BLaER1 treated with 17β-estradiol and CSF1 and Interleukin-3, amounts not matched to agents 10 nM and 100 nM (cell line): ENCODE measurements at regions not wholly inside any gene's neighbourhood (a gene's known extent, or its start where the extent isn't known, plus 50 kb on each side); places are given as distances from the start of the nearest gene placed in this dataset.

Experiments
- H3K27ac ChIP-seq, 11 experiments: shearing (Covaris generic); formaldehyde crosslinking; 2 replicates each; pipeline ENCODE4 v1.8.1; 2022
- H3K27me3 ChIP-seq, 11 experiments: shearing (Covaris generic); formaldehyde crosslinking; 2 replicates each; pipeline ENCODE4 v1.8.1; 2022
- H3K36me3 ChIP-seq, 11 experiments: shearing (Covaris generic); formaldehyde crosslinking; 2 replicates each; pipeline ENCODE4 v1.8.1; 2022
- H3K4me1 ChIP-seq, 10 experiments: shearing (Covaris generic); formaldehyde crosslinking; 2 replicates each; pipeline ENCODE4 v1.8.1; 2022
- H3K4me2 ChIP-seq, 11 experiments: shearing (Covaris generic); formaldehyde crosslinking; 2 replicates each; pipeline ENCODE4 v1.8.1; 2022
- H3K4me3 ChIP-seq, 10 experiments: shearing (Covaris generic); formaldehyde crosslinking; 2 replicates each; pipeline ENCODE4 v1.8.1; 2022
- H3K9ac ChIP-seq, 11 experiments: shearing (Covaris generic); formaldehyde crosslinking; 2 replicates each; pipeline ENCODE4 v1.8.1; 2022
- H3K9me3 ChIP-seq, 11 experiments: shearing (Covaris generic); formaldehyde crosslinking; replicated peaks in 1 of 11; 2 replicates each; pipeline ENCODE4 v1.8.1; 2022
- H4K20me1 ChIP-seq, 11 experiments: shearing (Covaris generic); formaldehyde crosslinking; 2 replicates each; pipeline ENCODE4 v1.8.1; 2022
- Cebpa-rat ChIP-seq, 11 experiments: shearing (Covaris generic); IDR thresholded peaks; 2 replicates each; pipeline ENCODE4 v1.8.1; 2022

DNA sequence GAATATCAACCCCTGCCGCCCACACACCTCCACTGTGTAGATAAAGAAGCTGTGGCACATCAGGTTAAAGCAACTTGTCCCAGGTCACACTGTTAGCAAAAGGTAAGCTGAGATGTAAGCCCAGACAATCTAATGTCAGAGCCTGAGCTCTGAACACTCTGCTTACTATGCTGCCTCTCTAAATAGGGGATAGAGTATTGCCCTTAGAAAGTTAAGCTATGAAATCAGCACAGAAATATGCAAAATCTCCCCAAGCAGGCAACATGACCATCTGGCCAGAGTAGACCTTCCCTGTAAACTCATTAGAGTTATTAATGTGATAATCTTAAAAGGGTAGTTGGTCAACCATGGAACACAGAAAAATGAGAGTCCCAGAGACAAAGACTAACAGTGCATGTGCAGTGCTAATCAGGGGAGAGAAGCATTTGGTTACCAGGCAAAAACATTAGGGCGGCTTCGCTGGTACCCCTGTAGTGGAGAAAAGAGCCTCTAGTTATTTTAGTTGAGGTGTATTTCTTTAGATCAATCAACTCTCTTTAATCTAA, 171.0 kb downstream of the BTG1 start:
- H3K9me3 ChIP-seq = peaks cover 0 to 18% (median 13%) of the 10 kb centered on the region in 11 experiments; a peak in 15 of 22 replicates
- no peak overlapping the region for H3K4me2 ChIP-seq
- peaks cover 0 to 8% (median 0%) of the 10 kb centered on the region in 10 experiments; a peak in 1 of 20 replicates for H3K4me1 ChIP-seq
- no peaks in the 10 kb centered on the region for H3K27me3 ChIP-seq
- H3K9ac ChIP-seq = no peak overlapping the region
- no peak for TF ChIP-seq Cebpa-rat (IDR thresholded peaks at IDR 0.05)
- H4K20me1 ChIP-seq = no peaks in the 10 kb centered on the region
- no peak overlapping the region for H3K4me3 ChIP-seq
- no peaks in the 10 kb centered on the region for H3K36me3 ChIP-seq
- no peak overlapping the region for H3K27ac ChIP-seq

- Histone ChIP-seq H3K9ac (no peak overlapping the region), H3K9me3 (peaks cover 0 to 19% (median 13%) of the 10 kb centered on the region in 11 experiments; a peak in 15 of 22 replicates), H3K27ac (no peak overlapping the region), H3K27me3 (no peaks in the 10 kb centered on the region), H3K4me2 (no peak overlapping the region), H3K4me3 (no peak overlapping the region), H4K20me1 (no peaks in the 10 kb centered on the region), H3K4me1 (peaks cover 0 to 8% (median 0%) of the 10 kb centered on the region in 10 experiments; a peak in 1 of 20 replicates), H3K36me3 (no peaks in the 10 kb centered on the region)
- no peak for TF ChIP-seq Cebpa-rat (IDR thresholded peaks at IDR 0.05)
These were observed 171.8 kb downstream of the BTG1 start for GRCh38 chr12:91973813-91974212.

DNA sequence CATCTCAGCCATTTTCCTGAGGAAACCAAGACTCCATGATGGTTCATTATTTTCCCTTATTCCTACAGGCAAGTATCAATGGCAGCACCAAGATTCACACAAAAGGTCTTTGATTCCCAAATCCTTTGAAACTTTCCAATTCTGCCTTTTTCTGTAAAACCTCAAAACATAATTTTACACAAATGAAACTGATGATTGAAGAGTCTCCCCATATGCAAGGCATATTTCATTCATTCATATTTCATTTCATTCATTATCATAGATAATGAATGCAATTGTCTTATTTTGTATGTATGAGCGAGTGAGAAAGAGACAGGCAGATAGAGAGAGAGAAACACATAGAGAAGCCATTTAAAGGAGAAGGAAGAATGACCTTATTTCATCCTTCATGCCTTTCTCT, 172.8 kb downstream of the BTG1 start:
- Histone ChIP-seq H3K36me3 (no peaks in the 10 kb centered on the region), H3K9ac (no peak overlapping the region), H3K9me3 (peaks cover 0 to 19% (median 13%) of the 10 kb centered on the region in 11 experiments; a peak in 15 of 22 replicates), H3K27me3 (no peaks in the 10 kb centered on the region), H3K4me1 (no peaks in the 10 kb centered on the region), H3K27ac (no peak overlapping the region), H3K4me3 (no peak overlapping the region), H4K20me1 (no peaks in the 10 kb centered on the region), H3K4me2 (no peak overlapping the region)
- TF ChIP-seq Cebpa-rat (IDR thresholded peaks at IDR 0.05) = no peak

GRCh38 chr12:91968777-91969171, 176.9 kb downstream of the BTG1 start:
- no peak overlapping the region for H3K4me2 ChIP-seq
- no peaks in the 10 kb centered on the region for H3K4me1 ChIP-seq
- H3K4me3 ChIP-seq = no peak overlapping the region
- no peaks in the 10 kb centered on the region for H3K27me3 ChIP-seq
- no peak overlapping the region for H3K9ac ChIP-seq
- no peaks in the 10 kb centered on the region for H4K20me1 ChIP-seq
- H3K27ac ChIP-seq = no peak overlapping the region
- TF ChIP-seq Cebpa-rat (IDR thresholded peaks at IDR 0.05) = no peak
- H3K36me3 ChIP-seq = no peaks in the 10 kb centered on the region
- peaks cover 0 to 14% (median 11%) of the 10 kb centered on the region in 11 experiments; a peak in 14 of 22 replicates for H3K9me3 ChIP-seq

DNA sequence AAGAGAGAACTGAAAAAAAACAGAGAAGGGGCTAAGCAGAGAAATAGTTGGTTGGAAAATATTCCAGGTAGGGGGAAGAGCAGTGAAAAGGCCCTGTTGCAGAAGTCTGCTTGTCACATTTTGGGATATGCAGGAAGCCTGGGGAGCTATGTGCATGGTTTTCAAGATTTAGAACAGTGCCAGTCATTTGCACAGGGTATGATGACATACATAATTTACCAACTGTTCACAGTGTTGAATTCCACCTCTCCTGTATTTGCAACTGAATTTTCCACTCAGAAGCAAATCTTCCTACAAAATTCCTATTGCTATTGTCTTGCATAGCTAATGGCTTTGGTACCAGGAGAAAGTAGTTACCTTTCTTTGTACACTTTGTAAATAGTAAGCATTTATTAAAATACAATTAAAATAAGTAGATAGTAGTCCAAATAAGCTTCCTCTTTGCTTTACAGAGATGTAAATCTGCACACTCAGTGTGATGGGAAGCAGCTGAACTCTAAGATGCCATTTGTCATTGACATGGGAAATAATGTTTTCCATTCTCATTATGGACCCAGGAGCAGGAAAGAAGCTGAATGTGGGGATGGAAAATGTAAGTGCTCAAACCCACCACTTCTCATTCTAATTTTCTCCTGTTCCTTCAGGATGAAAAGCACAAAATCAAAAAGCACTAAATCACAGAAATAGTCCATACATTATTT, 177.4 kb downstream of the BTG1 start:
- no peak overlapping the region for H3K9ac ChIP-seq
- no peak overlapping the region for H3K4me2 ChIP-seq

DNA sequence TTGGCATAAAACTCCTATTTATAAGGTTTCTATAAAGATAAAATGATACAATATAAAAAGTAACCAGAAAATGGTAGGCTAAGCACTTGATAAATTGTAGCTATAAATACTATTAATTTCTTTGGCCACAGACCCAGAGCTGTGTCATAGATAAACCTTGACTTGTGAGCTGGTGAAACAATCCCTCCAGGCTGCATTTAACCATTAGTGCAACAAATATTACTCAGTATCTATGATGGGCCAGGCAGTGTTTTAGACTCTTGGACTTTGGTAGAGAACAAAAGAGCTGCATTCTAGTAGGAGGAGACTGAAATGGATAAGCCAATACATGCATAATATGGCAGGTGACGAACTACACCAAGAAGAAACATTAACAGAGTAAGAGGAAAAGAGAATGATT, 178.1 kb downstream of the BTG1 start:
- no peaks in the 10 kb centered on the region for H3K36me3 ChIP-seq
- no peaks in the 10 kb centered on the region for H3K4me1 ChIP-seq
- H3K27me3 ChIP-seq = no peaks in the 10 kb centered on the region
- no peak overlapping the region for H3K9ac ChIP-seq
- no peaks in the 10 kb centered on the region for H4K20me1 ChIP-seq
- H3K27ac ChIP-seq = no peak overlapping the region
- H3K4me3 ChIP-seq = no peak overlapping the region
- H3K4me2 ChIP-seq = no peak overlapping the region
- H3K9me3 ChIP-seq = peaks cover 0 to 14% (median 11%) of the 10 kb centered on the region in 11 experiments; a peak in 14 of 22 replicates
- no peak for TF ChIP-seq Cebpa-rat (IDR thresholded peaks at IDR 0.05)

More for the DNA sequence above, 177.4 kb downstream of the BTG1 start:
- no peak for TF ChIP-seq Cebpa-rat (IDR thresholded peaks at IDR 0.05)
- Histone ChIP-seq H3K36me3 (no peaks in the 10 kb centered on the region), H3K9me3 (peaks cover 0 to 14% (median 11%) of the 10 kb centered on the region in 11 experiments; a peak in 14 of 22 replicates), H3K27me3 (no peaks in the 10 kb centered on the region), H4K20me1 (no peaks in the 10 kb centered on the region), H3K4me3 (no peak overlapping the region), H3K4me1 (no peaks in the 10 kb centered on the region), H3K27ac (no peak overlapping the region)

DNA sequence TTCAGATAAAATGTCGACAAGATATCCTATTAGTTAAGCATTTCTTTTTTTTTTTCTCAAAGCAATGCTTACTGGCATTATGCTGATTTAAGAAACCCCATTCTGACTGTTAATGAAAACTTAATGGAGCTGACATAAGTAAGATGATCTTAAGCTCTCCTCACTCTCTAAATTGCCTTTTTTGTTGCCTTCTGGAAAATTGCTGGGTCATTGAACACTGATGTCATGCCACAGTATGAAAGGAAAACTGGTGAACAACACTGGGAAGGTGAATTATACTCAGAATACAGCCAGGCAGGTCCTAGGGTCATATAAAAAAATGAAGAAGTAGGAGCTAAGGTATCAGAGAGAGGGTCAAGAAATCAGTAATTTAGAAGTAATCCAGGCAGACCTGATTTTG, 179.9 kb downstream of the BTG1 start:
- no peak overlapping the region for H3K9ac ChIP-seq
- no peaks in the 10 kb centered on the region for H3K27me3 ChIP-seq
- TF ChIP-seq Cebpa-rat (IDR thresholded peaks at IDR 0.05) = no peak
- no peak overlapping the region for H3K4me3 ChIP-seq
- H3K4me1 ChIP-seq = no peaks in the 10 kb centered on the region
- peaks cover 0 to 12% (median 8%) of the 10 kb centered on the region in 11 experiments; a peak in 14 of 22 replicates for H3K9me3 ChIP-seq
- no peak overlapping the region for H3K4me2 ChIP-seq
- H4K20me1 ChIP-seq = no peaks in the 10 kb centered on the region
- H3K27ac ChIP-seq = no peak overlapping the region
- H3K36me3 ChIP-seq = no peaks in the 10 kb centered on the region

DNA sequence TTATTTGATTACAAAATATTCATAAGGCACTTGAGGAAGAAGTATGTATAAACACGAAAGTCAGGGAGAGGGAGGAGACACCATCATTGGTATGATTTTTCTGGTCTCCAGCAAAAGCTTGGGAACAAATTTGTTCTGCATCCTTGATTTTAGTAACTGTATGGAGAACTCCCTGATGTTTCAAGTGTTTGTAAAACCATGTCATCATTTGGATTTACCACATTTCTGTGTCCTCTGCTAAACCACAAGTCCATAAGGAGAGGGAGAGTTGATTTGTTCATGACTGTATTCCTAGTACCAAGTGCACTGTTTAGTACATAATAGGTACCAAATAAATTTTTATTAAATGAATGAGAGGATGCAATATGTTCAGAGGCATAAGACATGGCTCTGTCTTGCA, 181.1 kb downstream of the BTG1 start:
- no peak for TF ChIP-seq Cebpa-rat (IDR thresholded peaks at IDR 0.05)
- Histone ChIP-seq H3K27ac (no peak overlapping the region), H3K27me3 (no peaks in the 10 kb centered on the region), H4K20me1 (no peaks in the 10 kb centered on the region), H3K4me3 (no peak overlapping the region), H3K36me3 (no peaks in the 10 kb centered on the region), H3K9ac (no peak overlapping the region), H3K4me1 (no peaks in the 10 kb centered on the region), H3K4me2 (no peak overlapping the region), H3K9me3 (0 out of 22 replicates have a peak, but pooled peaks cover 0 to under 1% (median 0%) of the 10 kb centered on the region in 11 experiments)

- no peaks in the 10 kb centered on the region for H3K36me3 ChIP-seq
- no peak overlapping the region for H3K4me3 ChIP-seq
- H3K4me2 ChIP-seq = no peak overlapping the region
- TF ChIP-seq Cebpa-rat (IDR thresholded peaks at IDR 0.05) = no peak
- no peak overlapping the region for H3K9ac ChIP-seq
- H3K9me3 ChIP-seq = 0 out of 22 replicates have a peak, but pooled peaks cover 0 to 4% (median 0%) of the 10 kb centered on the region in 11 experiments
- no peaks in the 10 kb centered on the region for H3K27me3 ChIP-seq
- H3K27ac ChIP-seq = no peak overlapping the region
- H3K4me1 ChIP-seq = no peaks in the 10 kb centered on the region
- no peaks in the 10 kb centered on the region for H4K20me1 ChIP-seq
These were observed 186.4 kb downstream of the BTG1 start for GRCh38 chr12:91959220-91959619.

- Histone ChIP-seq H3K9me3 (0 out of 22 replicates have a peak, but pooled peaks cover 0 to 4% (median 0%) of the 10 kb centered on the region in 11 experiments), H3K4me2 (no peak overlapping the region), H3K36me3 (no peaks in the 10 kb centered on the region), H3K4me3 (no peak overlapping the region), H3K27ac (no peak overlapping the region), H3K4me1 (no peaks in the 10 kb centered on the region), H3K27me3 (no peaks in the 10 kb centered on the region), H3K9ac (no peak overlapping the region), H4K20me1 (no peaks in the 10 kb centered on the region)
- no peak for TF ChIP-seq Cebpa-rat (IDR thresholded peaks at IDR 0.05)
These were observed 186.8 kb downstream of the BTG1 start for GRCh38 chr12:91958816-91959215.
